ENCODE measurements at regions not wholly inside any gene's neighbourhood (a gene's known extent, or its start where the extent isn't known, plus 50 kb on each side); places are given as distances from the start of the nearest gene placed in this dataset.
A peak's percentile ranks its signal among the peaks of the same experiment; 100 is the strongest.

DNA sequence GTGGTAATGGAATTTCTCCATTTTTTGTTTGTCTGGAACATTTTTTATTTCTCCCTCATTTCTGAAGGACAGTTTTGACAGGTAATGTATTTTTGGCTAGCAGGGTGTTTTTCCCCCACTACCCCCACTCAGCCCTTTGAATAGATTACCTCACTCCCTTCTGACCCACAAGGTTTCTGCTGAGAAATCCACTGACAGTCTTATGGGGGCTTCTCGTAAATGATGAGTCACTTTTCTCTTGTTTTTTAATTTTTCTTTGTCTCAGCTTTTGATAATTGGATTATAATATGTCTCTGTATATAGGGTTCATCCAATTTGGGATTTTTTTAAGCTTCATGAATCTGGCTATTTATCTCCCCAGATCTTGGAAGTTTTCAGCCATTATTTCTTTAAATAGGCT, 74.7 kb upstream of the CCDC71L start:
- no peaks in the 10 kb centered on the region for H3K9me3 ChIP-seq (ENCODE audit: low read depth)
- H3K27me3 ChIP-seq: no peaks in the 10 kb centered on the region
- no peak overlapping the region for H3K27ac ChIP-seq
- H3K36me3 ChIP-seq: no peaks in the 10 kb centered on the region
- TF ChIP-seq, protein P1, sequence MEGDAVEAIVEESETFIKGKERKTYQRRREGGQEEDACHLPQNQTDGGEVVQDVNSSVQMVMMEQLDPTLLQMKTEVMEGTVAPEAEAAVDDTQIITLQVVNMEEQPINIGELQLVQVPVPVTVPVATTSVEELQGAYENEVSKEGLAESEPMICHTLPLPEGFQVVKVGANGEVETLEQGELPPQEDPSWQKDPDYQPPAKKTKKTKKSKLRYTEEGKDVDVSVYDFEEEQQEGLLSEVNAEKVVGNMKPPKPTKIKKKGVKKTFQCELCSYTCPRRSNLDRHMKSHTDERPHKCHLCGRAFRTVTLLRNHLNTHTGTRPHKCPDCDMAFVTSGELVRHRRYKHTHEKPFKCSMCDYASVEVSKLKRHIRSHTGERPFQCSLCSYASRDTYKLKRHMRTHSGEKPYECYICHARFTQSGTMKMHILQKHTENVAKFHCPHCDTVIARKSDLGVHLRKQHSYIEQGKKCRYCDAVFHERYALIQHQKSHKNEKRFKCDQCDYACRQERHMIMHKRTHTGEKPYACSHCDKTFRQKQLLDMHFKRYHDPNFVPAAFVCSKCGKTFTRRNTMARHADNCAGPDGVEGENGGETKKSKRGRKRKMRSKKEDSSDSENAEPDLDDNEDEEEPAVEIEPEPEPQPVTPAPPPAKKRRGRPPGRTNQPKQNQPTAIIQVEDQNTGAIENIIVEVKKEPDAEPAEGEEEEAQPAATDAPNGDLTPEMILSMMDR (IDR thresholded peaks at IDR 0.05; ENCODE audit: low read depth, low read length): no peak
- H3K4me3 ChIP-seq: no peak overlapping the region
- no peak for DNase-seq (ENCODE audit: low read depth in 1 of 2, low spot score in 1 of 2)
- no peaks in the 10 kb centered on the region for H3K4me1 ChIP-seq (ENCODE audit: low read depth)

DNA sequence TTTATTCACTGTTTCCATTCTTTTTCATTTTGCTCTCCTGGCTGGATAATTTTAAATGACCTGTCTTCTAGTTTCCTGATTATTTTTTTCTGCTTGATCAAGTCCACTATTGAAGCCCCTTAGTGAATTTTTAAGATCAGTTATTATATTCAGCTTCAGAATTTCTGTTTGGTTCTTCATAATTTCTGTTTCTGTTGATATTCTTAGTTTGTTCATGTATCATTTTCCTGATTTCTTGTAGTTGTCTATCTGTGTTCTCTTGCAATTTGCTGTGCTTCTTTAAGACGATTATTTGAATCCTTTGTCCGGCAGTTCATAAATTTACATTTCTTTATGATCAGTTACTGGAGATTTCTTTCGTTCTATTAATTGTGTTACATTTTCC, 75.2 kb upstream of the CCDC71L start:
- H3K4me3 ChIP-seq: no peak overlapping the region
- no peak overlapping the region for H3K27ac ChIP-seq
- H3K36me3 ChIP-seq: no peaks in the 10 kb centered on the region
- TF ChIP-seq, protein P1 (IDR thresholded peaks at IDR 0.05; ENCODE audit: low read depth, low read length): no peak
- no peaks in the 10 kb centered on the region for H3K4me1 ChIP-seq (ENCODE audit: low read depth)
- H3K9me3 ChIP-seq (ENCODE audit: low read depth): no peaks in the 10 kb centered on the region
- DNase-seq (ENCODE audit: low read depth in 1 of 2, low spot score in 1 of 2): no peak
- no peaks in the 10 kb centered on the region for H3K27me3 ChIP-seq

DNA sequence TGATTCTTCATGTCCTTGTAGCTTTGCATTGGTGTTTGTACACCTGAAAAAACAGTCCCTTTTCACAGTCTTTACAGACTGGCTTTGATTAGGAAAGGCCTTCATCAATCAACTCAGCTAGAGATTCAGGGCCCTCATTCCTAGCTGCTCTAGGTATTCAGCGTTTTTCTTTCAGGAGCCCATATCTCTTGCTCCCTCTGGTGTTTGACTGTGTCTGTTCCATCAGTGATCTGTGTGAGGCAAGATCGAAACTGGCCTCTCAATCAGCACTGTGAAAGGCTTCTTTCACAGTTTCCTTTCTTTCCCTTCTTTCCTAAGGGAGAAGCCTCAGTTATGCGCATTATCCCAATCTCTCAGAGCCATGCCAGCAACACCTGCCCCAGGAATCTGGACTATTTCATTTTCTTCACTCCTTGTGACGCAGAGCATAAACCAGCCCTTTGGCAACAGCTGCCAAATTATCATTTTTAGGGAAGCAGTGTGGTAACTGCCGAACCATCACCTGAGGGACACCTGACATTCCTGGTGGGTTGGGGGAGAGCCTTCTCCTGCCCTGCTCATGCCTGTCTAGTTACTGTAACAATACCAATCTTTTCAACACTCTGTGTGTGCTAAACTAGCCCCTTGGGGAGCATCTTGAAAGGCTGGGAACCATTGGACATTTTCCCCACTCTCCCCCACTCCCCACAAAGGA, 75.7 kb upstream of the CCDC71L start:
- Histone ChIP-seq H3K9me3 (ENCODE audit: low read depth) (no peaks in the 10 kb centered on the region), H3K27ac (no peak overlapping the region)

DNA sequence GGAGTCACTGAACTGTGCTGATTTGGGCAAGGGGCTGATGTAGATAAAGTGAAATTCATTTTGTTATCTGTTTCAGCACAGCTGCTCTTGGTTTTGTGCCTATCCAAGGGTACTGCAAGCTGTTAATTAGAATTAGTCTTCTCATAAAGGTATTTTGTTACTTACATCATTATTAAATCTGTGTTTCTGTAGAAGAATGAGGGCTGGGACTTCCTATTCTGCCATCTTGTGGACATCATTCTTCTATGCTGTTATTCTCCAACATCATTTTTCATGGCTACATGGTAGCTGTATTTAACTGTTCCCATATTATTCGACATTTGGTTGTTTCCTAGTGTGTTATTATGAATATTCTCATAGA, 76.2 kb upstream of the CCDC71L start:
- no peaks in the 10 kb centered on the region for H3K9me3 ChIP-seq (ENCODE audit: low read depth)
- no peaks in the 10 kb centered on the region for H3K4me1 ChIP-seq (ENCODE audit: low read depth)
- TF ChIP-seq, protein P1 (IDR thresholded peaks at IDR 0.05; ENCODE audit: low read depth, low read length): peak; percentile 57
- no peak overlapping the region for H3K4me3 ChIP-seq
- H3K27me3 ChIP-seq: no peaks in the 10 kb centered on the region
- no peaks in the 10 kb centered on the region for H3K36me3 ChIP-seq
- H3K27ac ChIP-seq: no peak overlapping the region
- peak in 1 of 2 donors; percentile 78 for DNase-seq (ENCODE audit: low read depth in 1 of 2, low spot score in 1 of 2)

More for the DNA sequence above, 75.7 kb upstream of the CCDC71L start:
- DNase-seq (ENCODE audit: low read depth in 1 of 2, low spot score in 1 of 2): peak; percentile 23 to 92
- Histone ChIP-seq H3K27me3 (no peaks in the 10 kb centered on the region), H3K36me3 (no peaks in the 10 kb centered on the region), H3K4me1 (ENCODE audit: low read depth) (no peaks in the 10 kb centered on the region), H3K4me3 (no peak overlapping the region)
- TF ChIP-seq, protein P1 (IDR thresholded peaks at IDR 0.05; ENCODE audit: low read depth, low read length): peak; percentile 80

DNA sequence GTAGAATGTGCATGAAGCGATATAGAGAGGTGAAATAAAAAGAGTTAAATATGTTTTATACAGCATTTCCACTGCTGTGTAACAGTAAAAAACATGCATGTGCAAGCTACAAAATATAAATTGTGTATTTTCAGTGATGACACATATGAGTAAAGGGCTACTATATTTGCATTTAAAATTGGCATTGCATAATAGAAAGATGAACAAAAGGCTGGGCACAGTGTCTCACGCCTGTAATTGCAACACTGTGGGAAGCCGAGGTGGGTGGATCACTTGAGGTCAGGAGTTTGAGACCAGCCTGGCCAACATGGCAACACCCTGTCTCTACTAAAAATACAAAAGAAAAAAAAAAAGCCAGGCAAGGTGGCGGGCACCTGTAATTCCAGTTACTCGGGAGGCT, 79.8 kb upstream of the CCDC71L start:
- Histone ChIP-seq H3K9me3 (ENCODE audit: low read depth) (no peaks in the 10 kb centered on the region), H3K4me3 (no peak overlapping the region), H3K4me1 (ENCODE audit: low read depth) (no peaks in the 10 kb centered on the region), H3K36me3 (no peaks in the 10 kb centered on the region), H3K27me3 (no peaks in the 10 kb centered on the region), H3K27ac (no peak overlapping the region)
- TF ChIP-seq, protein P1 (IDR thresholded peaks at IDR 0.05; ENCODE audit: low read depth, low read length): no peak
- no peak for DNase-seq (ENCODE audit: low read depth in 1 of 2, low spot score in 1 of 2)

Data from cardiac muscle cell (in vitro differentiated cells and primary cell).